Ovary (tissue), 7 donors: ENCODE measurements at regions not wholly inside any gene's neighbourhood (a gene's known extent, or its start where the extent isn't known, plus 50 kb on each side); places are given as distances from the start of the nearest gene placed in this dataset.

Source experiments
- DNase-seq, 5 donors: peaks; one replicate each; pipeline ENCODE4 v3.0.0-alpha.2; 2019 to 2020
- H3K27ac ChIP-seq, 2 donors: fragments of 200-600 bp; one replicate each; pipeline versions ENCODE4 v1.5.1 to v1.8.0; 2019 to 2022
- H3K27me3 ChIP-seq: fragments of 200-600 bp; one replicate; pipeline ENCODE4 v1.8.0; 2022
- H3K36me3 ChIP-seq: fragments of 200-600 bp; sonication (generic); one replicate; pipeline ENCODE4 v1.5.1; 2019
- H3K4me1 ChIP-seq: one replicate; pipeline ENCODE4 v1.8.1; 2013; ENCODE audit warnings: mild to moderate bottlenecking, moderate library complexity; ENCODE audit not compliant: insufficient read depth
- H3K4me3 ChIP-seq: fragments of 200-600 bp; sonication (generic); one replicate; pipeline ENCODE4 v1.5.1; 2017
- H3K9me3 ChIP-seq, 2 donors: fragments of 200-600 bp in 1 of 2; sonication (generic) in 1 of 2; one replicate each; pipeline versions ENCODE4 v1.5.1 to v1.8.1; 2013 to 2019; ENCODE audit warnings: mild to moderate bottlenecking in 1 of 2, moderate library complexity in 1 of 2
- CTCF ChIP-seq, 3 donors: fragments of 450-650 bp in 2 of 3; fragments of 200-600 bp in 1 of 3; IDR thresholded peaks; one replicate each; pipeline versions ENCODE4 v1.5.1 to v1.8.0; 2016 to 2022; ENCODE audit warnings: antibody characterized with exemption in 3 of 3, mild to moderate bottlenecking in 1 of 3
- EP300 ChIP-seq: sonication (generic); formaldehyde crosslinking; IDR thresholded peaks from one replicate; pipeline ENCODE4 v1.6.1; 2017; ENCODE audit warnings: antibody characterized with exemption
- POLR2A ChIP-seq: fragments of 450-650 bp; IDR thresholded peaks from one replicate; pipeline ENCODE4 v1.6.1; 2017; ENCODE audit warnings: antibody characterized with exemption, mild to moderate bottlenecking, moderate library complexity
- WGBS, 3 donors: extraction: QIAGEN DNeasy Blood & Tissue Kit in 1 of 3; methylation state at CpG; one replicate each; pipeline versions ENCODE4 v1.1.5 to v1.1.7; 2013 to 2017; 5-methylcytosine and 5-hydroxymethylcytosine counted together
- intact Hi-C, 4 donors: fragments of 100-400 bp; cut with DNase I; formaldehyde crosslinking; loops; one replicate each; pipeline versions ENCODE4 v1.11.0 to v1.15.1; 2022 to 2023
- donor health status: DM: no; HTN: no; CAD: no; lungs with moderate emphysema.
- donor health status: DM: no; HTN: no; CAD: no.
- donor health status: Bipolar disorder and iron deficiency.
- donor health status: DM: no; HTN: no; CAD: no.
- donor health status: DM: yes; HTN: yes; CAD: no.

- H3K27ac ChIP-seq, result no peak overlapping the region
- intact Hi-C loops, result no loop called here
- DNase-seq, result no peak
- TF ChIP-seq EP300 (no peak), POLR2A (no peak), CTCF (IDR thresholded peaks at IDR 0.05) (no peak)
- peaks cover 2% of the 10 kb centered on the region for H3K4me1 ChIP-seq
- no peaks in the 10 kb centered on the region for H3K36me3 ChIP-seq
- H3K9me3 ChIP-seq, result no peaks in the 10 kb centered on the region
- no peak overlapping the region for H3K4me3 ChIP-seq
- H3K27me3 ChIP-seq, result no peaks in the 10 kb centered on the region
- WGBS, 3 donors, result 0 to 14% (median 5%) methylated on average over 1 of the region's 1 CpG
Observed at GRCh38 chr14:26866721-26867120, 268.9 kb upstream of the NOVA1 start.

GRCh38 chr14:26867171-26867757 is 269.4 kb upstream of the NOVA1 start:
- no peaks in the 10 kb centered on the region for H3K27me3 ChIP-seq
- no peak for TF ChIP-seq POLR2A
- TF ChIP-seq EP300, result no peak
- no peak for TF ChIP-seq CTCF (IDR thresholded peaks at IDR 0.05)
- H3K27ac ChIP-seq, result no peak overlapping the region
- peaks cover 2% of the 10 kb centered on the region for H3K4me1 ChIP-seq
- H3K36me3 ChIP-seq, result no peaks in the 10 kb centered on the region
- intact Hi-C loops, result no loop called here
- 4 to 24% (median 7%) methylated on average over 6 of the region's 6 CpGs for WGBS, 3 donors
- H3K4me3 ChIP-seq, result no peak overlapping the region
- no peaks in the 10 kb centered on the region for H3K9me3 ChIP-seq
- no peak for DNase-seq

DNA sequence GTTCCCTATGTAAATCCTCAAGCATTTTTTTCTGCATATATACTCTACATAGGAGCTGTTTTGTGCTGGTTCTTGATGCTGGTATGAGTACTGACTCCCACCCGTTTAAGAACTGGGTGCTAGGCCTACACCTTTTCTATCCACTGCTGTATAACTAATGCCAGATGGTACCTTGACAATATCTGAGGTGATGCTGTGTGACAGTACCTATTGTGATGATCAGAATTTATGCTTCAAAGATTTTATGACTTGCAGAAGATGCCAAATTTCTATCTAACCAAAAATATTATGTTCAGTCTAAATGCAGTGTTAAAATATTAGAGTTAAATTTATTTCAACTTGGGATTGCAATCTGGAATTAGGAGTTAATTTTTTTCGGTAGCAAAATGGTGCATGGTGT is 272.3 kb upstream of the NOVA1 start:
- intact Hi-C loops, result no loop called here
- TF ChIP-seq EP300 (no peak), CTCF (IDR thresholded peaks at IDR 0.05) (no peak), POLR2A (no peak)

GRCh38 chr14:26870722-26871617 is 273.1 kb upstream of the NOVA1 start:
- H3K4me1 ChIP-seq, result peaks cover 3% of the 10 kb centered on the region
- no peak overlapping the region for H3K27ac ChIP-seq
- WGBS, 3 donors, result 34 to 49% (median 41%) methylated on average over 8 of the region's 8 CpGs
- TF ChIP-seq CTCF (IDR thresholded peaks at IDR 0.05) (no peak), EP300 (no peak), POLR2A (no peak)
- H3K4me3 ChIP-seq, result no peak overlapping the region
- intact Hi-C loops, result no loop called here
- no peak for DNase-seq
- no peaks in the 10 kb centered on the region for H3K9me3 ChIP-seq
- no peaks in the 10 kb centered on the region for H3K27me3 ChIP-seq
- no peaks in the 10 kb centered on the region for H3K36me3 ChIP-seq

More for the DNA sequence above, 272.3 kb upstream of the NOVA1 start:
- no peaks in the 10 kb centered on the region for H3K27me3 ChIP-seq
- 90 to 95% (median 93%) methylated on average over 2 of the region's 2 CpGs for WGBS, 3 donors
- H3K27ac ChIP-seq, result no peak overlapping the region
- no peak for DNase-seq
- H3K9me3 ChIP-seq, result no peaks in the 10 kb centered on the region
- H3K4me1 ChIP-seq, result peaks cover 3% of the 10 kb centered on the region
- no peaks in the 10 kb centered on the region for H3K36me3 ChIP-seq
- H3K4me3 ChIP-seq, result no peak overlapping the region
